MM.1S (cell line): ENCODE measurements at regions not wholly inside any gene's neighbourhood (a gene's known extent, or its start where the extent isn't known, plus 50 kb on each side); places are given as distances from the start of the nearest gene placed in this dataset.

ENCODE experiments used
- EZH2 ChIP-seq: fragments of 300-600 bp; sonication (generic); optimal IDR thresholded peaks from 2 replicates; pipeline ENCODE3; 2017; ENCODE audit warnings: low read depth, mild to moderate bottlenecking, antibody characterized with exemption, low read length, mixed read lengths
- TF ChIP-seq, protein P1 (sequence below): fragments of 300-600 bp; sonication (generic); IDR thresholded peaks from 2 replicates; pipeline ENCODE4 v1.5.1; 2016; ENCODE audit warnings: antibody characterized with exemption, low read length, mixed read lengths

GRCh38 chr13:80139196-80139595, 201.7 kb downstream of the SPRY2 start:
- TF ChIP-seq, protein P1, sequence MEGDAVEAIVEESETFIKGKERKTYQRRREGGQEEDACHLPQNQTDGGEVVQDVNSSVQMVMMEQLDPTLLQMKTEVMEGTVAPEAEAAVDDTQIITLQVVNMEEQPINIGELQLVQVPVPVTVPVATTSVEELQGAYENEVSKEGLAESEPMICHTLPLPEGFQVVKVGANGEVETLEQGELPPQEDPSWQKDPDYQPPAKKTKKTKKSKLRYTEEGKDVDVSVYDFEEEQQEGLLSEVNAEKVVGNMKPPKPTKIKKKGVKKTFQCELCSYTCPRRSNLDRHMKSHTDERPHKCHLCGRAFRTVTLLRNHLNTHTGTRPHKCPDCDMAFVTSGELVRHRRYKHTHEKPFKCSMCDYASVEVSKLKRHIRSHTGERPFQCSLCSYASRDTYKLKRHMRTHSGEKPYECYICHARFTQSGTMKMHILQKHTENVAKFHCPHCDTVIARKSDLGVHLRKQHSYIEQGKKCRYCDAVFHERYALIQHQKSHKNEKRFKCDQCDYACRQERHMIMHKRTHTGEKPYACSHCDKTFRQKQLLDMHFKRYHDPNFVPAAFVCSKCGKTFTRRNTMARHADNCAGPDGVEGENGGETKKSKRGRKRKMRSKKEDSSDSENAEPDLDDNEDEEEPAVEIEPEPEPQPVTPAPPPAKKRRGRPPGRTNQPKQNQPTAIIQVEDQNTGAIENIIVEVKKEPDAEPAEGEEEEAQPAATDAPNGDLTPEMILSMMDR: no peak
- no peak for TF ChIP-seq EZH2
